AG10803 (cell line): ENCODE measurements at regions not wholly inside any gene's neighbourhood (a gene's known extent, or its start where the extent isn't known, plus 50 kb on each side); places are given as distances from the start of the nearest gene placed in this dataset.
A peak's percentile ranks its signal among the peaks of the same experiment; 100 is the strongest.

Source experiments
- DNase-seq: peaks from one replicate; pipeline ENCODE4 v3.0.0; 2010; ENCODE audit warnings: low read depth
- H3K4me3 ChIP-seq: 2 replicates; pipeline ENCODE4 v1.5.1; 2011; ENCODE audit warnings: mild to moderate bottlenecking, low read length, control low read depth
- TF ChIP-seq, protein P1 (sequence below): conservative IDR thresholded peaks from 2 replicates; pipeline ENCODE4 v1.5.1; 2011; ENCODE audit warnings: mild to moderate bottlenecking, low read length, control low read depth, inconsistent platforms

DNA sequence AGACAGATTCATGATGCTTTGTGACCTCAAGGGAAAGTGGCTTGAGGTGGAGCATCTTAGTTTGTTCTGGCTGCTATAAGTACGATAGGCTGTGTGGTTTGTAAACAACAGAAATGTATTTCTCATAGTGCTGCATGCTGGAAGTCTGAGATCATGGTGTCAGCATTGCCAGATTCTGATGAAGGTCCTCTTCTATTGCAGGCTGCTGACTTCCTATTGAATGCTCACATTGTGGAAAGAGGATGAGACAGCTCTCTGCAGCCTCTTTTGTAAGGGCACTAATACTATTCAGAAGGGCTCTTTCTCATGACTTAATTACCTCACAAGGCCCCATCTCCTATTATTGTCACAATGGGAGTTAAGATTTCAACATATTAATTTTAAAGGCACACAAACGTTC, 1674.0 kb upstream of the PCDH7 start:
- no peak overlapping the region for H3K4me3 ChIP-seq
- TF ChIP-seq, protein P1, sequence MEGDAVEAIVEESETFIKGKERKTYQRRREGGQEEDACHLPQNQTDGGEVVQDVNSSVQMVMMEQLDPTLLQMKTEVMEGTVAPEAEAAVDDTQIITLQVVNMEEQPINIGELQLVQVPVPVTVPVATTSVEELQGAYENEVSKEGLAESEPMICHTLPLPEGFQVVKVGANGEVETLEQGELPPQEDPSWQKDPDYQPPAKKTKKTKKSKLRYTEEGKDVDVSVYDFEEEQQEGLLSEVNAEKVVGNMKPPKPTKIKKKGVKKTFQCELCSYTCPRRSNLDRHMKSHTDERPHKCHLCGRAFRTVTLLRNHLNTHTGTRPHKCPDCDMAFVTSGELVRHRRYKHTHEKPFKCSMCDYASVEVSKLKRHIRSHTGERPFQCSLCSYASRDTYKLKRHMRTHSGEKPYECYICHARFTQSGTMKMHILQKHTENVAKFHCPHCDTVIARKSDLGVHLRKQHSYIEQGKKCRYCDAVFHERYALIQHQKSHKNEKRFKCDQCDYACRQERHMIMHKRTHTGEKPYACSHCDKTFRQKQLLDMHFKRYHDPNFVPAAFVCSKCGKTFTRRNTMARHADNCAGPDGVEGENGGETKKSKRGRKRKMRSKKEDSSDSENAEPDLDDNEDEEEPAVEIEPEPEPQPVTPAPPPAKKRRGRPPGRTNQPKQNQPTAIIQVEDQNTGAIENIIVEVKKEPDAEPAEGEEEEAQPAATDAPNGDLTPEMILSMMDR = no peak
- peak; percentile 17 for DNase-seq

DNA sequence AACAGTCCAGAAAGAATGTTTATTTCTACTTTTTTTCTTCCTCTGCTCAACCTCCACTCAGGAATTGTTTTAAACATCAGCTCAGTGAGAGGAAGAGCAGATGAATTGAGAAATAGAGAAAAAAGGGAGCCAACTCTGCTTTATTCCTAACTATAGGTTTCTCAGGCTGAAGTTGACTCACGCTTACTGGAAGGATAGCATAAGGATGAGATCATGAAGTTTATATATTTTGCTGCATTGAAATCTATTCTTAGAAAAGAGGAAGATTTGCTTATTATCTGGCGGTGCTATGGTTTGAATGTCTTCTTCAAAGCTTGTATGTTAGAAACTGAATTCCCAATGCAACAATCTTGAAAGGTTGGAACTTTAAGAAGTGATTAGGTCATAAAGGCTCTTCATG, 1673.4 kb upstream of the PCDH7 start:
- H3K4me3 ChIP-seq = no peak overlapping the region
- DNase-seq = peak; percentile 3
- TF ChIP-seq, protein P1 = no peak

DNA sequence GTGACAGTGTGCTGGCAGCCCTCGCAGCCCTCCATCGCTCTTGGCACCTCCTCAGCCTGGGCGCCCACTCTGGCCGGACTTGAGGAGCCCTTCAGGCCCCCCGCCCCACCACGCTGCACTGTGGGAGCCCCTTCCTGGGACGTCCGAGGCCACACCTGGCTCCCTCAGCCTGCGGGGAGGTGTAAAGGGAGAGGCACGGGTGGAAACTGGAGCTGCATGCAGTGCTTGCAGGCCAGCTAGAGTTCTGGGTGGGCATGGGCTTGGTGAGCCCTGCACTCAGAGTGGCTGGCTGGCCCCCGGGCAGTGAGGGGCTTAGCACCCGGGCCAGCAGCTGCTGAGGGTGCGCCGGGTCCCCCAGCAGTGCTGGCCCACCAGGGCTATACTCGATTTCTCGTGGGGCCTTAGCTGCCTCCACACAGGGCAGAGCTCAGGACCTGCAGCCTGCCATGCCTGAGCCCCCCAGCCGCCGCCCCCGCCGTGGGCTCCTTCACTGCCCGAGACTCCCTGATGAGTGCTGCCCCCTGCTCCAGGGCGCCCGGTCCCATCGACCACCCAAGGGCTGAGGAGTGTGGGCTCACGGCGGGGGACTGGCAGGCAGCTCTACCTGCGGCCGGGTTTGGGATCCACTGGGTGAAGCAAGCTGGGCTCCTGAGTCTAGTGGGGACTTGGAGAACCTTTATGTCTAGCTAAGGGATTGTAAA, 1672.7 kb upstream of the PCDH7 start:
- no peak for DNase-seq
- TF ChIP-seq, protein P1 = no peak
- H3K4me3 ChIP-seq = no peak overlapping the region

DNA sequence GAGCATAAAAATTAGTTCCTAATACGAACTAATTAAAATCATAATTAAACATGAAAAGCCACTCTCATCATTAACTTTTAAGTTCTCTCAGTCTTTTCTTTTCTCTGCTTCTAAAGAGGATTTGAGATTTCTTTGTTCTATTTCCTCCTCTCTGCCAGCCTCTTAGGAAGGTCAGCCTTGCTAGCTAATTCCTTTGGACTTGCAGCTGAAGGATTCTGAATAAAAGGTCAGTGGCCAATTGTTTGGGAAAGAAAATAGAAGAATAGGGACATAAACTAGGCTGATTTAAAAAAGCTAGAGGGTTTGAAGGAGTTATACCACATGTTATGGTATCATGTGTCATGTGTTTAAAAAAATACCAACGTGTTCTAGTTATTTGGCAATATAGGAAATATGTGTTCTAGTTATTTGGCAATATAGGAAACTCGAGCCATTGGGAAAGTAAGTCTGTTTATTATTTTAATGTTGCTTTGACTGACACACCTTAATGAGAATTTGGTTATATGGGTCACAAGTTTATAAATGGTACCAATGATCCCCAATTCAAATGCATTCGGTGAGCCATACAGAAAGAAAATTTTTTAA, 1668.7 kb upstream of the PCDH7 start:
- no peak overlapping the region for H3K4me3 ChIP-seq
- no peak for DNase-seq
- TF ChIP-seq, protein P1 = no peak

DNA sequence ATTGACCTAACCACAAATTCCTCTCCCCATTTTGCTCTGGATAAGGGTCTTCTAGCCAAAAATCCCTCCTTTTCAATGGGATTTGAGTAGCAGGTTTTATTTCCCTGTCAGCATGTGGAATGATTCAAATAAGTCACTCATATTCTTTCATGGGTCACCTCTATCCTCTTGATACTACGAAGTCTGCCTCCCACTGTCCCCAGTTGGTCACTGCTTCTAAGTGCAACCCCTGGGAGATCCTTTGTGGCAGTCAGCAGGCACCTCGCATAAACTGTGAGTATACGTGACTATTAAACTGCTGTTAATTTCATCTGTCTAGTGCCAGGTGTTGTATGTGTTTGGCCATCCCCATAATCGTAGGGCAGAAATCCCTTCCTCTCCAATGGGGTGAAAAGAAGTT, 1667.9 kb upstream of the PCDH7 start:
- TF ChIP-seq, protein P1 = no peak
- no peak for DNase-seq
- H3K4me3 ChIP-seq = no peak overlapping the region

DNA sequence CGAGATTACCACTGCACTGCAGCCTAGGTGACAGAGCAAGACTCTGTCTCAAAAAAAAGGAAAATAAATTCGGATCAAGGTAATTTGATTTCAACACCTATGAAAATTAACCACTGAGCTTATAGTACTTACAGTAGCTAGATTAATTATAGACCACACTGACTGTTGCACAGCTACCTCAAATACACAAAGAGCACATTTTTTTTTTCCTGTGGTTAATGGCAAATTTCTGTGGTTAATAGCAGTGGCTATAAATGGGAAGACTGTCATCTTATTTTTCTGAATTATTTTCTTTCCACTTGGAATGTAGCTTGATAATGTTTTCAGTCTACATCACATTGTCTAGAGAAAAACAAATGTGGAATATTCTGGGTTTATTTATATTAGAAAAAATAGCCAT, 1661.6 kb upstream of the PCDH7 start:
- DNase-seq = no peak
- H3K4me3 ChIP-seq = no peak overlapping the region
- TF ChIP-seq, protein P1 = no peak

DNA sequence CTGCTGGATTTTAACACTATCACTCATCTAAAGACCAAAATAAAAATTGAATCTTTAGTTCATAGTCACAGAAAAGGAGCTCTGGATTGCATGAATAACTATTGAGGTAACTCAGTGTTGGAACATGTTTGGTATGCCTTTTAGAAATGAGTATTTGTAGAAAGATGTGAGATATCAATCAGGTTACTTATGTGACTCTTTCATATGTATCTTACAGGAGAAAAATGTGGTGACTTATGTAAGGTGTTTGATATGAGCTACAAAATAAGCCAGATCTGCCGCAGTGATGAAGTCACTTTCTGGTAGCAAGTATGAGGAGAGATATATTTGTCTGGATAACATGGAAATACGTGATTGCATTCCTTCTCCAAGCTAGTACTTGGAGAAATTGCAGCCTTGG, 1653.3 kb upstream of the PCDH7 start:
- no peak overlapping the region for H3K4me3 ChIP-seq
- TF ChIP-seq, protein P1 = no peak
- no peak for DNase-seq
